ENCODE measurements at regions not wholly inside any gene's neighbourhood (a gene's known extent, or its start where the extent isn't known, plus 50 kb on each side); places are given as distances from the start of the nearest gene placed in this dataset.

DNA sequence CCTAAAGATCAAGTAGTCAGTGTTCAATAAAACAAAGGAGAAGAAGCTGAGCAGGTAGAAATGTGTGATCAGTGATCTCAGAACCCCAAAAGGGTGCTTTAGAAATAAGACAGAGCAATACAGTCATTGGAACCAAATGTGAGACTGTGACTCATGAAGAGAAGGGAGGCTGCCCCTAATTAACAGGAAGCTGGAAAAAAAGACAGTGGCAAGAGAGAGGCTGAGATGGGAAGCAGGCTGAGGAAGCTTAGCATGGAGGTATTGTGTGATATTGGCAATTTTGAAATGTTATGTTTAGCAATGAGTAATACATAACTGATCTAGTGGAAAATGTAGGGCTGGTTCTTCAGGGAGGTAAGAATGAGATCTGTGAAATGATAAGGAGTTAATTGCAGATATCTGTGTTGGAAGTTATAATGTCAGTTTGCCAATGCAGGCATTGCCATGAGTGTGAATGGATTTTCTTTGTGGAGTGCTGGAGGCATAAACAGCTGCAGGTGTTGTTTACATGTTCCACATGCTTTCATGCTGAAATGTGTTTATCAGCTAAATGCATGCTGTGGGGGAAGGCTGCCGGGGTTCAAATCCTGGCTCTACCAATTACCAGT is 90.6 kb upstream of the CACNA1E start:
- peak; percentile 3 for DNase-seq

- DNase-seq = no peak
These were observed 88.6 kb upstream of the CACNA1E start for GRCh38 chr1:181394766-181395165.

- DNase-seq = no peak
These were observed 87.1 kb upstream of the CACNA1E start for GRCh38 chr1:181396171-181396670.

GRCh38 chr1:181396811-181397210 is 86.5 kb upstream of the CACNA1E start:
- DNase-seq = no peak

DNA sequence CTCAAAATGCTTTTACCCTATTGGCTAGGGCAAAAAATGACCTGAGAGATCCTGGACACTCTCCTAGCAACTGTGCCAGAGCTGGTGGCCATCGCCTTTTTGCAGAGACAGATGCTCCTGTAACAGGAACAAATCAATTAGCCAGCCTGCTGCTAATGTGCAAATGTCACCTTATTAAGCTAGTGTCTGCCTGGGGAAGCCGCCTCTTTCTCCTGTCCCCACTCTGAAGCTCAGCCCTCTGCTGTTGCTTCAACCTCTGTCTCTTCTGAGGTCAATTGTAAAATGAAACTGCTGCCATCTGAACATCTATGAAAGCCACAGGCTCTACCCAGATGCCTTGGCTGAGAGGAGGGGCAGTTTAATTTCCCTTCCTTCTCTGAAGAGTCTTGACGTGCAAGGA is 85.5 kb upstream of the CACNA1E start:
- DNase-seq = no peak

- no peak for DNase-seq
These were observed 84.8 kb upstream of the CACNA1E start for GRCh38 chr1:181398544-181398943.

GRCh38 chr1:181405584-181405983 is 77.7 kb upstream of the CACNA1E start:
- no peak for DNase-seq

GRCh38 chr1:181406989-181407388 is 76.3 kb upstream of the CACNA1E start:
- no peak for DNase-seq

- no peak for DNase-seq
These were observed 73.3 kb upstream of the CACNA1E start for GRCh38 chr1:181409981-181410380.

GRCh38 chr1:181412746-181413145 is 70.6 kb upstream of the CACNA1E start:
- no peak for DNase-seq

GRCh38 chr1:181413195-181413815 is 70.0 kb upstream of the CACNA1E start:
- DNase-seq = no peak

DNA sequence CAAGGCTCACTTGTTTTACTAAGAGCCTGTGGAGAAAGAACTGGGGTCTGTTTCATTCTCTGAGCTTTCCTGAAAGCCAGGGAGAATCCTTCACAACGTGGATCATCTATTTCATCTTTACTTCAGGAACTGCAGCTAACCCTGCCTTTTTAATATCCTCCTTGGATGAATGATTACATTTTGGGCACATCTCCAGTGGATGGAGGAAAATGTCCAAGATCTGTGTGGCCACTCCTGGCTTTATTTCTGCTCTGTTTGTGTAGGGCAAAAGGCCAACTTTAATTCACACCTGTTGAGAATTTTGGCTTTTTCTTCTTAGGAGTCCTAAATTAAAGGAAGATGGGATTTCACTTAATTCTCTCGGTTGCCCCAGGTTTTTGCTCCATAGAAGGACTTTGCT is 69.5 kb upstream of the CACNA1E start:
- DNase-seq = no peak

DNA sequence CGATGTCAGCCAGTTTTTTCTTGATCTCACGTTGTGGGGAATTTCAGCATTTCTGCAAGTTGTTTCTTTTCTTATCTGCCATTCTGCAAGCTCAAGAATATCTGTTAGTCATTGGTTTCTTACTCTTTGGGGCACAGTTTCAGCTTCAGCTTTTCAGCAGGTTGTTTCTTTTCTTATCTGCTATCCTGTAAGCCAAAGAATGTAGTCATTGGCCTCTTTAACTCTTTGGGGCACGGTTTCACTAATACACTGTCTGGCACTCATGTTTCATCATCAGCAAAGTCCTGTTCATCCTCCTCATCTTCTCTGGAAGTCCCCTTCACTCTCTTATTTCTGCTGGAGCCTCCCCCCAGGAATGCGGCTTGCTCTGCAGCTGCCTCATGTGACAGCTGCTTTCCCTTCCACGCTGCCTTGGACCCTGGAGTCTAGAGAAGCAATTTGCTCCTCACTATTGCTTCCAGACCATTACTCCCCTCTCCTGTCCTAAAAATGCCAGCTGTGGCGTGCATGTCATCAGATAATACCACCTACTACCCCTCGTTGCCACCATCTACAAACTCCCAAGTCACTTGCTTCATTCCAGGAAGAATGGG is 67.0 kb upstream of the CACNA1E start:
- DNase-seq = no peak

DNA sequence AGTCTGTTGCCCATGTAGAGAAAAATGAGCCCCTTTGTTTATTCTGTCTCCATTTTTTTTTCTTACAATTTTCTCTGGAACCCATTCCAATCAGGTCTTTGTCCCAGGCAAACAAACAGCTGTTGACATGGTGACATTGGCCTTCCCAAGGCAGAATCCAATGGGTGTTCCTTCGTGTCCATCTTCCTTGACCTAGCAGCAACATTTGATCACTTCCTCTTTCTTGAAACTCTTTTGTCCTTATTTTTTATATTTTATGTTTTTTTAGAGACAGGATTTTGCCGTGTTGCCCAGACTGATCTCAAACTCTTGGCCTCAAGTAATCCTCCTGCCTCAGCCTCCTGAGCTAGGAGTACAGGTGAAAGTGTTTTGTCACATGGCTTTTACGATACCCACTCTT is 65.4 kb upstream of the CACNA1E start:
- DNase-seq = no peak

DNA sequence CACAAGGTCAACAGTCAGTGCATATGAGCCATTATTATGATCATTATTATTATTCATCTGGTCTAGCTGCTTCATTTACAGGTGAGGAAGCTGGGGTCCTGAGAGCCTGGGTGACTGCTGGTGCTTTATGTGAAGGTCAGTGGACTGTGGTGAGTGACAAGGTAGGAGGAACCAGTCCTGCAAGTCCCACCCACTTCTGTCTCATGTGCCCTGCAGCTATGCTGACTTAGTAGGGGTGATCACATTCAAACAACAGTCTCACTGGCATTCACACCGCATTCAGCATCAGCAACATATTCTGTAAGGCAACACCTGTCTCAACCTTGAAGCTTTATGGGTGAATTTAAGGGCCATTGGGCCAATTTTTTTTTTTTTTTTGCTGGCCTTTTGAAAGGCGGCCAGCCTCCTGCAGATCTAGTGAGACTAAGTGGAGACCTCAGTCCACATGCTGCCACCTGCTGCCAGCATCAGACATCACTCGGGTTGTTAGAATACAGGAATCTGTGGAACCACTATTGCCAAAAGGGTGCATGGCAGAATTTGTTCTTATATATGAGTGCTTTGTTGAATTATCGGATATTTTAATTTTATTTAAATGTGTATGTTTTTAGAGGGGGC is 59.9 kb upstream of the CACNA1E start:
- peak; percentile 14 for DNase-seq

DNA sequence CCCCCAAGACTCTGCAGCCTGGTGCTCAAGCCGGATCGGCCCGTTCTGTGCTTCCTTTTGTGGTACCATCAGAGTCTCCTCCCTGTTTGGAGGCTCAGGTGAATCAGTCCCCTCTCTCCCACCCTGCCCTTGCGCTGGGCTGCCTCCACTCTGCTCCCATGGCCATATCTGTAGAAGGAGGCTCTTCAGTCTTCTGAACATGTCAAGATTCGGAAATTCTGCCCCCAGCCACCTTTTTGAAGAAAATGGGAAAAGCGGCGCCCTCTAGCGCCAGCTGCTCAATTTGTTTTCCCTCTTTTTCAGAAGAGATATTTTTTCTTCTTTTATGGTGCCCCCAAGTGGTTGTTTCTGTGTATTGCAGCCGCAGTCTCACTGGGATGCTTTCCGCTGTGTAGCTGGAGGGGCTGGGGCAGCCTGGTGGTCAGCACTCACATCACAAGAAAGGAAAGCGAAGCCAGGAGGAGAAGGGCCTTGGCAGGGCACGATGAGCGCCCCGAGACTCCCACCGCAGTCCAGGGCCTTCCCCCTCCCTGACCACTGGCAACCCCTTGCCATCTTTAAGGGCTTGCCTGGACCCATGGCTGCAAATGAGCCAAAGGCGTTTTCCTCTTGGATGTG is 58.4 kb upstream of the CACNA1E start:
- DNase-seq = peak; percentile 61

DNA sequence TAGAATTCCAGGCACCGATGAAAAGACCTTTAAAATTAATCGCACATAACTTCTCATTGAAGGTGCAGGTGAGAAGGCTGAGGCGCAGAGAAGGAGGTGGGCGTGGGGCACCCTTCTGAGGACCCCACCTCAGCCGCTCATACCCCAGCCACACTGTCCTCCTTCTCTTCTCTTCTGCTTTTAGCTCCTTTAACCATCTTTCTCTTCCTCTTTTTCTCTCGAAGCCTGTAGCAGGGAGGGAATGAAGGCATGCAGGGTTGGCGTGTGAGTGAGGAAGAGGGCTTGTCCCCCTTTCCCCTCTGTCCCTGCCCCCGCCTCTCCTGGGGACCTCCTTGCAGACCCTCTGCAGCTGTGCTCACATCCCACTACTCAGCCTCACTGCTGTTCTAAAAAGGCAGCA is 57.8 kb upstream of the CACNA1E start:
- DNase-seq = no peak

GRCh38 chr1:181429462-181429861 is 53.9 kb upstream of the CACNA1E start:
- DNase-seq = no peak

- DNase-seq = no peak
These were observed 53.1 kb upstream of the CACNA1E start for GRCh38 chr1:181430015-181430885.
